PC-3 (cell line): ENCODE measurements at regions not wholly inside any gene's neighbourhood (a gene's known extent, or its start where the extent isn't known, plus 50 kb on each side); places are given as distances from the start of the nearest gene placed in this dataset.
A peak's percentile ranks its signal among the peaks of the same experiment; 100 is the strongest.

Experiments
- ATAC-seq: fragments of 200-7000 bp; cut with Tn5 transposase; 2 replicates; pipeline ENCODE4 v1.9.1; 2020; ENCODE audit warnings: mild to moderate bottlenecking, moderate library complexity
- BruUV-seq: library from RNA; stranded (reverse); fragments of 400-500 nt; replicated peaks from 2 replicates; lab custom pipeline; 2021; lab: Mats Ljungman, UMichigan
- CTCF ChIA-PET: fragments of 300-600 bp; sonication (Branson Sonifier 250); formaldehyde crosslinking; loops from one replicate; lab custom pipeline; 2022; ENCODE audit warnings: antibody characterized with exemption; lab: Charles Lee
- POLR2A ChIA-PET: fragments of 300-600 bp; sonication (Branson Sonifier 250); formaldehyde crosslinking; loops from one replicate; lab custom pipeline; 2022; ENCODE audit warnings: antibody characterized with exemption; ENCODE audit not compliant: unreplicated experiment; lab: Charles Lee
- DNase-seq: peaks from one replicate; pipeline ENCODE4 v3.0.0-alpha.2; 2015
- H2AFZ ChIP-seq: fragments of 300-600 bp; sonication (generic); 2 replicates; pipeline ENCODE4 v1.6.0; 2016; ENCODE audit warnings: antibody characterized with exemption, low read length
- H3F3A ChIP-seq: fragments of 300-600 bp; sonication (generic); one replicate; pipeline ENCODE4 v1.6.0; 2017; ENCODE audit warnings: antibody characterized with exemption, low read length, control low read depth, mild to moderate bottlenecking; ENCODE audit not compliant: unreplicated experiment
- H3K27ac ChIP-seq: fragments of 300-600 bp; sonication (generic); 2 replicates; pipeline ENCODE4 v1.5.1; 2016; ENCODE audit warnings: mild to moderate bottlenecking, low read length
- H3K27me3 ChIP-seq: fragments of 300-600 bp; sonication (generic); 2 replicates; pipeline ENCODE4 v1.6.1; 2016; ENCODE audit warnings: low read length, mixed read lengths
- H3K36me3 ChIP-seq: fragments of 300-600 bp; sonication (generic); 2 replicates; pipeline ENCODE4 v1.6.1; 2016; ENCODE audit warnings: low read depth, mixed run types, low read length, mixed read lengths
- H3K4me1 ChIP-seq: fragments of 300-600 bp; sonication (generic); 2 replicates; pipeline ENCODE4 v1.5.1; 2016; ENCODE audit warnings: low read length; ENCODE audit not compliant: insufficient read depth
- H3K4me2 ChIP-seq: fragments of 300-600 bp; sonication (generic); 2 replicates; pipeline ENCODE4 v1.6.0; 2016; ENCODE audit warnings: low read length
- H3K4me3 ChIP-seq: fragments of 300-600 bp; sonication (generic); 2 replicates; pipeline ENCODE4 v1.5.1; 2016; ENCODE audit warnings: mild to moderate bottlenecking, low read length, mixed read lengths
- H3K79me2 ChIP-seq: fragments of 300-600 bp; sonication (generic); 2 replicates; pipeline ENCODE4 v1.6.1; 2017; ENCODE audit warnings: low read length, mixed read lengths
- H3K9ac ChIP-seq: fragments of 300-600 bp; sonication (generic); 2 replicates; pipeline ENCODE4 v1.6.0; 2016; ENCODE audit warnings: mild to moderate bottlenecking, low read length
- H3K9me2 ChIP-seq: fragments of 300-600 bp; sonication (generic); replicated peaks from 2 replicates; pipeline ENCODE4 v1.6.1; 2016; ENCODE audit warnings: mixed run types, low read length, mixed read lengths
- H3K9me3 ChIP-seq: fragments of 300-600 bp; sonication (generic); 2 replicates; pipeline ENCODE4 v1.6.1; 2016; ENCODE audit warnings: low read length, mixed read lengths
- H4K20me1 ChIP-seq: fragments of 300-600 bp; sonication (generic); 2 replicates; pipeline ENCODE4 v1.6.1; 2016; ENCODE audit warnings: low read length, mixed read lengths
- CTCF ChIP-seq: fragments of 300-600 bp; sonication (generic); conservative IDR thresholded peaks from 2 replicates; pipeline ENCODE4 v1.5.1; 2017; ENCODE audit warnings: antibody characterized with exemption, low read depth, mild to moderate bottlenecking, low read length
- EZH2 ChIP-seq: fragments of 300-600 bp; sonication (generic); IDR thresholded peaks from one replicate; pipeline ENCODE4 v1.6.1; 2017; ENCODE audit warnings: antibody characterized with exemption, mild to moderate bottlenecking, low read length; ENCODE audit not compliant: unreplicated experiment
- EZH2phosphoT487 ChIP-seq: fragments of 300-600 bp; sonication (generic); IDR thresholded peaks from 2 replicates; pipeline ENCODE4 v1.6.1; 2018; ENCODE audit warnings: mild to moderate bottlenecking, antibody characterized with exemption, low read length, borderline replicate concordance
- intact Hi-C: fragments of 100-400 bp; cut with micrococcal nuclease; formaldehyde crosslinking; loops from 2 replicates; pipeline ENCODE4 v1.9.0; 2023

DNA sequence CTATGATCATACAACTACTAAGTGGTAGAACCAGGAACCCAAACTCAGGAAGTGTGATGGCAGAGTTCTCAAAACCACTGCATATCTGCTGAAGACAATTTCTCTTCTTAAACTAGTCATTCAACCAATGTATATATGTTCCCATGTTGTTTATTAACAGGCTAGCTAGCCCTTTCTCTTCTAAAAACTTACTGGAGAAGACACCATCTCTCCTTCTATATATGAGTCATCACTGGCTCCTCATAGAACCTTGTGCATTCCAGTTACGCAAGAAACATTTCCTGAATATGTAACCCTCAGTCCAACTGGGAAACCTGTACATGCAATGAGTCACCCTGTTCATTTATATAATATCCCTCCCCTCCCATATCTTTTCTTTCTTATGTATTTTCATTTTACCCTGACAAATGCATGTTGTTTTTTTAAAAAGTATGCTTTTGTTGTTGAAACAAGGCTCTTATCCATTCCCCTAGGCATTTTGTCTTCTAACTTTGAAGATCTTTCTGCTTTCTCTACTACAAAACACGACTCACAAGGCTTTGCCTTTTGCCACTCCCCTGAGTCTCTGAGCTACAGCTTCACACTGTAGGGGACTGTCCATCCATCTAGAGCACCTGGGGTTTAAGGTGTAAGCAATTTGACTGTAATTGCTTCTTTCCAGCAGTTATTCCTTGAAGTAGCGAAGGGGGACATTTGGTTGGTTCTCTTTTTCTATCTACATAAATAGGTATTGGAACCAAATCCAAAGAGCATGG is 119.5 kb downstream of the ANXA1 start:
- TF ChIP-seq EZH2phosphoT487 (no peak), EZH2 (no peak), CTCF (no peak)
- no peak overlapping the region for H3K4me3 ChIP-seq
- ATAC-seq: peak; percentile 43; the same call in 1 of the 2 replicates
- H3K79me2 ChIP-seq: no peaks in the 10 kb centered on the region
- intact Hi-C loops: no loop called here
- no peak overlapping the region for H3K27ac ChIP-seq
- ChIA-PET CTCF (interaction anchor here (0.6 kb wide), 1 partner anchor 338 kb away, joined by 3 read pairs; no protein-coding TSS in a partner anchor), POLR2A (no interaction called here)
- 0 out of 2 replicates have a peak, but pooled peaks cover under 1% of the 10 kb centered on the region for H3K27me3 ChIP-seq
- H3F3A ChIP-seq: no peaks in the 10 kb centered on the region
- H3K9me3 ChIP-seq: no peaks in the 10 kb centered on the region
- BruUV-seq: no TSS peak
- H3K36me3 ChIP-seq: no peaks in the 10 kb centered on the region
- H3K9ac ChIP-seq: no peak overlapping the region
- peak; percentile 77 for DNase-seq
- peaks cover 4% of the 10 kb centered on the region for H3K4me1 ChIP-seq
- no peak overlapping the region for H3K4me2 ChIP-seq
- H3K9me2 ChIP-seq: no peaks in the 10 kb centered on the region
- H2AFZ ChIP-seq: no peak overlapping the region
- H4K20me1 ChIP-seq: no peaks in the 10 kb centered on the region

GRCh38 chr9:73280113-73280512 is 128.4 kb downstream of the ANXA1 start:
- H4K20me1 ChIP-seq: no peaks in the 10 kb centered on the region
- ChIA-PET CTCF (no interaction called here), POLR2A (no interaction called here)
- no peak for ATAC-seq
- H3K4me3 ChIP-seq: no peak overlapping the region
- H3K27ac ChIP-seq: no peak overlapping the region
- H2AFZ ChIP-seq: no peak overlapping the region
- no peaks in the 10 kb centered on the region for H3F3A ChIP-seq
- H3K27me3 ChIP-seq: 0 out of 2 replicates have a peak, but pooled peaks cover 10% of the 10 kb centered on the region
- no peaks in the 10 kb centered on the region for H3K79me2 ChIP-seq
- H3K9ac ChIP-seq: no peak overlapping the region
- no peaks in the 10 kb centered on the region for H3K36me3 ChIP-seq
- intact Hi-C loops: no loop called here
- BruUV-seq: no TSS peak
- H3K4me1 ChIP-seq: no peaks in the 10 kb centered on the region
- no peak overlapping the region for H3K4me2 ChIP-seq
- no peaks in the 10 kb centered on the region for H3K9me3 ChIP-seq
- DNase-seq: no peak
- no peaks in the 10 kb centered on the region for H3K9me2 ChIP-seq
- no peak for TF ChIP-seq CTCF
- TF ChIP-seq EZH2phosphoT487: no peak
- TF ChIP-seq EZH2: no peak

DNA sequence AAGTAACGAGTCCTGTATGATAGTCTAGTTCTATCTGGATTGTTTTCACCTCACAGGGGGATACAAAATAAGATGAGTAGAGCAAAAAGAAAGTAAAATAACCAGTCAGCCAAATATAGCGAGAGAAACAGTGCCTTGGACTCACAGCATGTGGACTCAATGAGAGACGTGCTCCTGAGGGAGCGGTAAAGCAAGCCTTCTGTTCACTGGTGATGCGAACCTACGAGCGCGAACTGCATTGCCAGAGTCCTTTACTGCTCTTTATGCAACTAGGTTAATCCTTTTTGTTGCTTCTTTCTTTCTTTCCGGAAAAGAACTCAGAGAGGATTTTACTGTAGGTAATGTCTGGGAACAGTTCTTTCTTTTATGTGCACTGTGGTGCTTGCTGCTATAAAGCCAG is 132.7 kb downstream of the ANXA1 start:
- DNase-seq: no peak
- no peak overlapping the region for H3K27ac ChIP-seq
- no peaks in the 10 kb centered on the region for H3K79me2 ChIP-seq
- H3K27me3 ChIP-seq: 0 out of 2 replicates have a peak, but pooled peaks cover 7% of the 10 kb centered on the region
- no peaks in the 10 kb centered on the region for H4K20me1 ChIP-seq
- intact Hi-C loops: no loop called here
- BruUV-seq: no TSS peak
- H3K9me2 ChIP-seq: no peaks in the 10 kb centered on the region
- no peak overlapping the region for H3K9ac ChIP-seq
- H3K4me3 ChIP-seq: no peak overlapping the region
- POLR2A ChIA-PET: no interaction called here
- H3K9me3 ChIP-seq: no peaks in the 10 kb centered on the region
- CTCF ChIA-PET: no interaction called here
- no peaks in the 10 kb centered on the region for H3K4me1 ChIP-seq
- no peaks in the 10 kb centered on the region for H3K36me3 ChIP-seq
- H3F3A ChIP-seq: no peaks in the 10 kb centered on the region
- TF ChIP-seq CTCF (no peak), EZH2phosphoT487 (no peak), EZH2 (no peak)
- ATAC-seq: no peak
- no peak overlapping the region for H2AFZ ChIP-seq
- H3K4me2 ChIP-seq: no peak overlapping the region
